ENCODE measurements at regions not wholly inside any gene's neighbourhood (a gene's known extent, or its start where the extent isn't known, plus 50 kb on each side); places are given as distances from the start of the nearest gene placed in this dataset.

DNA sequence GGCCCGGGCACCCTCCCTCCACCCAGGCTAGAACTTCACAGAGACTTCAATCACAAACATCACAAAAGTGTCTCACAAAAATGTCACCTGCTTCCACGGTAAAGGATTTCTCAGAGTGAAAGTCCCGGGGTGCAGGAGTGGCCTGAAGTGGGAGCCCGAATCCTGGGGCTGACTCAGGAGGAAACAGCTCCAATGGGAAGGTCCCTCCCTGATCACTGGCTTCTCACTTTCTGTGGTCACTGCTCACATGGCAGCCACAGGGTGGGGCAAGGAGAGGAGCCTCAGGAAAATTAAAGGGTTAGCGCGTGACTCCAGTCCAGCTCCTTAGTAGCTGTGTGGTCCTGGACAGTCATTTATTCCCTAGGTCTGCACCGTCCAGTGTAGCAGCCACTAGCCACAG lies 564.5 kb upstream of the B3GAT1 start:
- no peak overlapping the region for H3K27ac ChIP-seq
- DNase-seq, result no peak
- peaks cover 0 to 23% (median 0%) of the 10 kb centered on the region in 7 donors for H3K27me3 ChIP-seq
- WGBS, 2 donors, result 83 to 84% methylated on average over 7 of the region's 7 CpGs
- no peak for ATAC-seq
- no peaks in the 10 kb centered on the region for H3K9me3 ChIP-seq
- H3K4me3 ChIP-seq, result no peak overlapping the region
- intact Hi-C loops (cut with DNase I), result no loop called here
- TF ChIP-seq, protein P1, sequence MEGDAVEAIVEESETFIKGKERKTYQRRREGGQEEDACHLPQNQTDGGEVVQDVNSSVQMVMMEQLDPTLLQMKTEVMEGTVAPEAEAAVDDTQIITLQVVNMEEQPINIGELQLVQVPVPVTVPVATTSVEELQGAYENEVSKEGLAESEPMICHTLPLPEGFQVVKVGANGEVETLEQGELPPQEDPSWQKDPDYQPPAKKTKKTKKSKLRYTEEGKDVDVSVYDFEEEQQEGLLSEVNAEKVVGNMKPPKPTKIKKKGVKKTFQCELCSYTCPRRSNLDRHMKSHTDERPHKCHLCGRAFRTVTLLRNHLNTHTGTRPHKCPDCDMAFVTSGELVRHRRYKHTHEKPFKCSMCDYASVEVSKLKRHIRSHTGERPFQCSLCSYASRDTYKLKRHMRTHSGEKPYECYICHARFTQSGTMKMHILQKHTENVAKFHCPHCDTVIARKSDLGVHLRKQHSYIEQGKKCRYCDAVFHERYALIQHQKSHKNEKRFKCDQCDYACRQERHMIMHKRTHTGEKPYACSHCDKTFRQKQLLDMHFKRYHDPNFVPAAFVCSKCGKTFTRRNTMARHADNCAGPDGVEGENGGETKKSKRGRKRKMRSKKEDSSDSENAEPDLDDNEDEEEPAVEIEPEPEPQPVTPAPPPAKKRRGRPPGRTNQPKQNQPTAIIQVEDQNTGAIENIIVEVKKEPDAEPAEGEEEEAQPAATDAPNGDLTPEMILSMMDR (IDR thresholded peaks at IDR 0.05), result no peak
- no peaks in the 10 kb centered on the region for H3K36me3 ChIP-seq
- H3K4me1 ChIP-seq, result no peaks in the 10 kb centered on the region

DNA sequence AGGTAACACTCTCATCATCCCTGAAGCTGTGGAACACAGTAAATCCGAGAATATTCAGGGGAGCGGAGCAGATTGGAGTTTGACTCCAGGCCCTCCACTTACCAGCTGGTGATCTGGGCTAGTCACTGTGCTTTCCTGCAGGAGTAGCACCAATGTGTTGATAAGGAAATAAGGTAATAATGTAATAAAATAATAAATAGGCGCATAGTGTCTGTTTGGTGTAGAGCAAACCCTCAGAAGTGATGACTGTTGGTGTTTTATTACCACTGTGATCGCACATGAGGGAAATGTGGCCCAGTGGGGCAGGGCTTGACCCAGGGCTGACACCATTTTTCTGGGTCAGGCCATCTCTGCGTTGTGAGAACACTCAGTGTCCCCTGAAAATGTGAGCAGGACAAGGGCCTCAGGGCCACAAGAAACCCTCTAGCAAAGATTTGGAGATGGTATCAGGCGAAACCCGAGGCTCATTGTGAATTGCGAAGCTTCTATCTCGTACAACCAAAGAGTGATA lies 563.9 kb upstream of the B3GAT1 start:
- Histone ChIP-seq H3K27ac (no peak overlapping the region), H3K27me3 (peaks cover 0 to 25% (median 2%) of the 10 kb centered on the region in 7 donors), H3K36me3 (no peaks in the 10 kb centered on the region), H3K4me1 (no peaks in the 10 kb centered on the region), H3K4me3 (no peak overlapping the region), H3K9me3 (no peaks in the 10 kb centered on the region)
- intact Hi-C loops (cut with DNase I), result no loop called here
- 76 to 79% methylated on average over 9 of the region's 9 CpGs for WGBS, 2 donors
- DNase-seq, result no peak
- no peak for ATAC-seq
- TF ChIP-seq, protein P1 (IDR thresholded peaks at IDR 0.05), result no peak

DNA sequence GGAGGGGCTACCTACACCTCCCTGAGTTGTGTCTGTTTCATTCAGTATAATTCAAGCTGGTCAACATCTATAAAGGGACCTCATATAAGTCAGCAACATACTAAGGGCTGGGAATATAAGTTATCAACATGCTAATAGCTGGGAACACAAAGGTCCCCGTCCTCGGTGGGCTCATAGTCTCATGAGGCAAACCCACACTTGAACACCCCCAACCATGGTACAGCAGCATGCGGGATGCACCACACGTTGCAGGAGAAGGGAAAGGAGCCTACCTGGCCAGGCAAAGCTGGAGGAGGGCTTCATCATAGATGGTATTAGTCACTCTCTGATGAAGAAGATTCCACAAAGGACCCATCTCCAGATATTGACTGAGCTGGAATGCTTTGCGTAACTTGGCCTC lies 561.8 kb upstream of the B3GAT1 start:
- TF ChIP-seq, protein P1 (IDR thresholded peaks at IDR 0.05), result no peak
- Histone ChIP-seq H3K9me3 (no peaks in the 10 kb centered on the region), H3K4me1 (no peaks in the 10 kb centered on the region), H3K36me3 (no peaks in the 10 kb centered on the region), H3K27ac (no peak overlapping the region), H3K4me3 (no peak overlapping the region), H3K27me3 (peaks cover 0 to 24% (median 3%) of the 10 kb centered on the region in 7 donors)
- DNase-seq, result no peak
- 85 to 89% methylated on average over 5 of the region's 5 CpGs for WGBS, 2 donors
- intact Hi-C loops (cut with DNase I), result no loop called here
- no peak for ATAC-seq

DNA sequence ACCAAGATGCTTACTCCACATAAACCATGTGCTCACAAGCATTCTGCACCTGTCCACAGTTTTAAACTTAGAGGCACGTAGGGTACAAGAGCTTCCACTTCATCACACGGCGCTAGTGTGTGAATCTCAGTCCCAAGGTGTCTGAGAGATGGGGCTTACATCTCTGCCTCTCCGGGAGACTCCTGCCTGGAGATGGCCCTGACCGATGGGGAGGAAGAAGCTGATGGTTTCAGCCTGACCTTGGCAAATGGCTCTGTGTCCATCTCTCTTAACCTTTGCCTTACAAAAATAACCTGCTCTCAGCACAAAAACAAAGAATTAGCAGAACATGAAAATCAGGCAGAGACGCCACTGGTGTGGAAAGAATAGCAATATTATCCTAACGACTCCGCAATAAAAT lies 559.3 kb upstream of the B3GAT1 start:
- H3K27ac ChIP-seq, result no peak overlapping the region
- peaks cover 0 to 1% (median 0%) of the 10 kb centered on the region in 11 donors for H3K9me3 ChIP-seq
- peaks cover 0 to 17% (median 0%) of the 10 kb centered on the region in 7 donors for H3K27me3 ChIP-seq
- no peak overlapping the region for H3K4me3 ChIP-seq
- H3K4me1 ChIP-seq, result no peaks in the 10 kb centered on the region
- ATAC-seq (no peak), DNase-seq (no peak)
- TF ChIP-seq, protein P1 (IDR thresholded peaks at IDR 0.05), result no peak
- H3K36me3 ChIP-seq, result no peaks in the 10 kb centered on the region
- intact Hi-C loops (cut with DNase I), result no loop called here
- WGBS, 2 donors, result 80 to 85% methylated on average over 8 of the region's 8 CpGs

Data from heart right ventricle (tissue), 16 donors.